Epithelial cell of proximal tubule (primary cell): ENCODE measurements at regions not wholly inside any gene's neighbourhood (a gene's known extent, or its start where the extent isn't known, plus 50 kb on each side); places are given as distances from the start of the nearest gene placed in this dataset.

ENCODE experiments used
- DNase-seq: peaks from one replicate; pipeline ENCODE4 v3.0.0-alpha.2; 2011; ENCODE audit warnings: low read depth
- H3K4me3 ChIP-seq: 2 replicates; pipeline ENCODE4 v1.5.1; 2011; ENCODE audit warnings: low read depth, mild to moderate bottlenecking, low read length
- CTCF ChIP-seq: conservative IDR thresholded peaks from 2 replicates; pipeline ENCODE4 v1.5.1; 2012; ENCODE audit warnings: low read depth, mild to moderate bottlenecking, low read length

GRCh38 chr2:234550511-234551107 lies 53.7 kb upstream of the ARL4C start:
- DNase-seq: peak; percentile 22
- no peak overlapping the region for H3K4me3 ChIP-seq
- peak; percentile 99 for TF ChIP-seq CTCF

GRCh38 chr2:234550056-234550455 lies 53.2 kb upstream of the ARL4C start:
- H3K4me3 ChIP-seq: no peak overlapping the region
- no peak for TF ChIP-seq CTCF
- DNase-seq: no peak

- no peak for DNase-seq
- no peak for TF ChIP-seq CTCF
- H3K4me3 ChIP-seq: no peak overlapping the region
These were observed 52.0 kb upstream of the ARL4C start for GRCh38 chr2:234548695-234549420.

- TF ChIP-seq CTCF: no peak
- H3K4me3 ChIP-seq: no peak overlapping the region
- no peak for DNase-seq
These were observed 49.9 kb upstream of the ARL4C start for GRCh38 chr2:234546770-234547169.
